Activated naive CD8-positive, alpha-beta T cell treated with anti-CD3 and anti-CD28 coated beads, Interleukin-2, amount 10 ng/mL, durations not matched to agents 7 days and 5 days (primary cell): ENCODE measurements at regions not wholly inside any gene's neighbourhood (a gene's known extent, or its start where the extent isn't known, plus 50 kb on each side); places are given as distances from the start of the nearest gene placed in this dataset.

Experiments used
- ATAC-seq: fragments of 150-1000 bp; cut with Tn5 transposase; one replicate; pipeline ENCODE4 v1.10.0; 2021; ENCODE audit warnings: low read depth, moderate library complexity
- POLR2A ChIA-PET: fragments of 350-600 bp; sonication (Branson Sonifier 250); formaldehyde crosslinking; loops from one replicate; lab custom pipeline; 2021; ENCODE audit warnings: antibody characterized with exemption; lab: Charles Lee
- DNase-seq: peaks from one replicate; pipeline ENCODE4 v3.0.0; 2021
- H3K27ac Mint-ChIP-seq: one replicate; pipeline ENCODE4 v1.8.0; 2022; ENCODE audit warnings: mild to moderate bottlenecking, mixed read lengths
- H3K27me3 Mint-ChIP-seq: one replicate; pipeline ENCODE4 v1.8.0; 2022; ENCODE audit warnings: mild to moderate bottlenecking, moderate library complexity, mixed read lengths
- H3K36me3 Mint-ChIP-seq: one replicate; pipeline ENCODE4 v1.8.0; 2021; ENCODE audit warnings: mild to moderate bottlenecking, mixed read lengths
- H3K4me1 Mint-ChIP-seq: one replicate; pipeline ENCODE4 v1.8.0; 2021; ENCODE audit warnings: mixed read lengths
- H3K4me3 Mint-ChIP-seq: one replicate; pipeline ENCODE4 v1.8.0; 2022; ENCODE audit warnings: mild to moderate bottlenecking, moderate library complexity, mixed read lengths
- H3K9me3 Mint-ChIP-seq: one replicate; pipeline ENCODE4 v1.8.0; 2021; ENCODE audit warnings: mixed read lengths

- peaks cover 13% of the 10 kb centered on the region for H3K36me3 Mint-ChIP-seq
- H3K27me3 Mint-ChIP-seq = no peaks in the 10 kb centered on the region
- no peak overlapping the region for H3K27ac Mint-ChIP-seq
- DNase-seq (no peak), ATAC-seq (no peak)
- H3K4me1 Mint-ChIP-seq = peaks cover 22% of the 10 kb centered on the region
- H3K4me3 Mint-ChIP-seq = no peak overlapping the region
- H3K9me3 Mint-ChIP-seq = no peaks in the 10 kb centered on the region
- POLR2A ChIA-PET = no interaction called here
These were observed 229.1 kb upstream of the MKLN1 start for GRCh38 chr7:131098527-131098926.

- H3K27ac Mint-ChIP-seq = peak overlapping the region; percentile 22
- H3K36me3 Mint-ChIP-seq = peaks cover 8% of the 10 kb centered on the region
- H3K27me3 Mint-ChIP-seq = no peaks in the 10 kb centered on the region
- peaks cover 40% of the 10 kb centered on the region for H3K4me1 Mint-ChIP-seq
- POLR2A ChIA-PET = no interaction called here
- H3K4me3 Mint-ChIP-seq = peak overlapping the region; percentile 52
- ATAC-seq (peak; percentile 12), DNase-seq (no peak)
- no peaks in the 10 kb centered on the region for H3K9me3 Mint-ChIP-seq
These were observed 227.2 kb upstream of the MKLN1 start for GRCh38 chr7:131100357-131101054.

GRCh38 chr7:131103997-131104396 is 223.7 kb upstream of the MKLN1 start:
- ATAC-seq (no peak), DNase-seq (no peak)
- Mint-ChIP-seq H3K9me3 (no peaks in the 10 kb centered on the region), H3K4me1 (peaks cover 43% of the 10 kb centered on the region), H3K36me3 (peaks cover 9% of the 10 kb centered on the region), H3K27me3 (no peaks in the 10 kb centered on the region), H3K27ac (no peak overlapping the region), H3K4me3 (no peak overlapping the region)
- POLR2A ChIA-PET = no interaction called here

GRCh38 chr7:131104596-131105293 is 222.9 kb upstream of the MKLN1 start:
- peak overlapping the region; percentile 49 for H3K27ac Mint-ChIP-seq
- H3K36me3 Mint-ChIP-seq = peaks cover 9% of the 10 kb centered on the region
- no peaks in the 10 kb centered on the region for H3K9me3 Mint-ChIP-seq
- DNase-seq (no peak), ATAC-seq (no peak)
- peaks cover 50% of the 10 kb centered on the region for H3K4me1 Mint-ChIP-seq
- H3K4me3 Mint-ChIP-seq = peak overlapping the region; percentile 78
- H3K27me3 Mint-ChIP-seq = no peaks in the 10 kb centered on the region
- POLR2A ChIA-PET = interaction anchor here (1.5 to 1.9 kb wide), 3 partner anchors 36 to 128 kb away, joined by 3 to 6 read pairs (median 3); no protein-coding TSS in a partner anchor

GRCh38 chr7:131105294-131105798 is 222.3 kb upstream of the MKLN1 start:
- POLR2A ChIA-PET = interaction anchor here (1.2 to 2.8 kb wide), 7 partner anchors 36 to 132 kb away, joined by 3 to 24 read pairs (median 6); no protein-coding TSS in a partner anchor
- ATAC-seq = peak; percentile 6
- no peak for DNase-seq
- H3K4me1 Mint-ChIP-seq = peaks cover 49% of the 10 kb centered on the region
- peaks cover 9% of the 10 kb centered on the region for H3K36me3 Mint-ChIP-seq
- peak overlapping the region; percentile 78 for H3K4me3 Mint-ChIP-seq
- no peaks in the 10 kb centered on the region for H3K27me3 Mint-ChIP-seq
- no peaks in the 10 kb centered on the region for H3K9me3 Mint-ChIP-seq
- peak overlapping the region; percentile 49 for H3K27ac Mint-ChIP-seq

- Mint-ChIP-seq H3K27me3 (no peaks in the 10 kb centered on the region), H3K27ac (peak overlapping the region; percentile 99), H3K4me3 (peak overlapping the region; percentile 99), H3K9me3 (no peaks in the 10 kb centered on the region), H3K4me1 (peaks cover 48% of the 10 kb centered on the region), H3K36me3 (peaks cover 7% of the 10 kb centered on the region)
- POLR2A ChIA-PET = interaction anchor here (0.7 to 2.8 kb wide), 14 partner anchors 16 to 434 kb away, joined by 3 to 24 read pairs (median 4); no protein-coding TSS in a partner anchor
- peak; percentile 51 for ATAC-seq
- DNase-seq = peak; percentile 87
These were observed 221.6 kb upstream of the MKLN1 start for GRCh38 chr7:131105799-131106680.

GRCh38 chr7:131106681-131107336 is 220.9 kb upstream of the MKLN1 start:
- ATAC-seq = peak; percentile 14
- no peaks in the 10 kb centered on the region for H3K27me3 Mint-ChIP-seq
- H3K4me3 Mint-ChIP-seq = peak overlapping the region; percentile 99
- peaks cover 5% of the 10 kb centered on the region for H3K36me3 Mint-ChIP-seq
- H3K9me3 Mint-ChIP-seq = no peaks in the 10 kb centered on the region
- peak; percentile 68 for DNase-seq
- H3K27ac Mint-ChIP-seq = peak overlapping the region; percentile 99
- POLR2A ChIA-PET = interaction anchor here (0.5 to 3.4 kb wide), 26 partner anchors 15 to 433 kb away, joined by 3 to 24 read pairs (median 4); partner anchors contain the start of gene MKLN1
- H3K4me1 Mint-ChIP-seq = peaks cover 52% of the 10 kb centered on the region

GRCh38 chr7:131107337-131108211 is 220.1 kb upstream of the MKLN1 start:
- DNase-seq = peak; percentile 78
- ATAC-seq = peak; percentile 48
- Mint-ChIP-seq H3K27me3 (peaks cover 2% of the 10 kb centered on the region), H3K9me3 (no peaks in the 10 kb centered on the region), H3K27ac (peak overlapping the region; percentile 99), H3K36me3 (peaks cover 1% of the 10 kb centered on the region), H3K4me1 (peaks cover 45% of the 10 kb centered on the region), H3K4me3 (peak overlapping the region; percentile 99)
- POLR2A ChIA-PET = interaction anchor here (0.5 to 3.4 kb wide), 16 partner anchors 14 to 277 kb away, joined by 3 to 24 read pairs (median 4); partner anchors contain the start of gene MKLN1

GRCh38 chr7:131108212-131108940 is 219.3 kb upstream of the MKLN1 start:
- ATAC-seq (no peak), DNase-seq (peak; percentile 74)
- Mint-ChIP-seq H3K27ac (peak overlapping the region; percentile 99), H3K4me3 (peak overlapping the region; percentile 99), H3K27me3 (peaks cover 2% of the 10 kb centered on the region), H3K9me3 (no peaks in the 10 kb centered on the region), H3K36me3 (peaks cover 4% of the 10 kb centered on the region), H3K4me1 (peaks cover 44% of the 10 kb centered on the region)
- POLR2A ChIA-PET = interaction anchor here (1.0 to 3.4 kb wide), 9 partner anchors 49 to 219 kb away, joined by 3 to 24 read pairs (median 5); partner anchors contain the start of gene MKLN1

GRCh38 chr7:131109011-131109758 is 218.5 kb upstream of the MKLN1 start:
- peaks cover 36% of the 10 kb centered on the region for H3K4me1 Mint-ChIP-seq
- peak overlapping the region; percentile 99 for H3K4me3 Mint-ChIP-seq
- ATAC-seq (no peak), DNase-seq (no peak)
- POLR2A ChIA-PET = interaction anchor here (0.6 to 3.4 kb wide), 10 partner anchors 21 to 219 kb away, joined by 3 to 16 read pairs (median 4); partner anchors contain the start of gene MKLN1
- H3K27me3 Mint-ChIP-seq = peaks cover 7% of the 10 kb centered on the region
- no peaks in the 10 kb centered on the region for H3K9me3 Mint-ChIP-seq
- H3K27ac Mint-ChIP-seq = peak overlapping the region; percentile 99
- H3K36me3 Mint-ChIP-seq = peaks cover 4% of the 10 kb centered on the region
